ENCODE measurements at regions not wholly inside any gene's neighbourhood (a gene's known extent, or its start where the extent isn't known, plus 50 kb on each side); places are given as distances from the start of the nearest gene placed in this dataset.

DNA sequence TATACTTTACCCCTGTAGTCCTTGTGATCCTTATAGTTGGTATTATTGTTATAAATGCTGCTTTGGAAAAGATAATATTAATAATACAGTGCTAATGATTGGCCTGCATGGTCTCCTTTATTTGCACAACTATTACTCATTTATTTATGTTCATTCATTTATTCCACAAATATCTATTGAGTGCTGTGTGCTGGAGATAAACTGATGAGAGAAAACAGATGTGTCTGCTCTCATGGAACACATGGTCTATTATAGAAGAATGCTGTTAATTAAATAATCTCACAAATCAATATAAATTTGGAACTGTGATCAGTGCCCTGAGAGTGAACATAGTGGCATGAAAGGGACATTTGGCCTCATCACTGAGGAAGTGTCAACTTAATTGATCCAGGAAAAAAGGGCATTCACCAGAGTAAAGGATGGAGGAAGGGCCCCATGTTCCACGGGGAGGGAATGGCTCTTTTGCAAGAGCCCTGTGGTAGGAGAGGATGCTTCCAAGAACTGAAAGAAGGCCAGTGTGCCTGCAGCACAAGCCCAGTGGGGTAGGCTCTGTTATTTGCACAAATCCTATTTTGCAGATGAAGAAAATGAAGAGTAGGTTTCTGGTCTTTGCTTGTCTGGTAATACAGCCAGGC lies 91.5 kb upstream of the STK39 start:
- no peak for DNase-seq (ENCODE audit: low read depth in 1 of 2, low spot score in 1 of 2)

DNA sequence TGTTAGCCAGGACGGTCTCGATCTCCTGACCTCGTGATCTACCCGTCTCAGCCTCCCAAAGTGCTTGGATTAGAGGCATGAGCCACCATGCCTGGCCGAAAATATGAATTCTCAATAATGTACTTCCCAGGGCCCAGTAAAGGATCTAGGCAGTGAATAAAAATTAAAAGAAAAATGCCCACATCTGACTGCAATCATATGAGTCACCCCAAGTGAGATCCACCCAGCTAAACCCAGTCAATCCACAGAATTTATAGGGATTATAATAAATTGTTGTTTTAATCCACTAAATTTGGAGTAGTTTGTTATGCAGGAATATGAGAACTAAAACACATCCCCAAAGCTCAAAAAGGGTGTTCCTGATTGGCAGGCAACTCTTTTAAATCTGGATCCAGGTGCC lies 93.5 kb upstream of the STK39 start:
- no peak for DNase-seq (ENCODE audit: low read depth in 1 of 2, low spot score in 1 of 2)

DNA sequence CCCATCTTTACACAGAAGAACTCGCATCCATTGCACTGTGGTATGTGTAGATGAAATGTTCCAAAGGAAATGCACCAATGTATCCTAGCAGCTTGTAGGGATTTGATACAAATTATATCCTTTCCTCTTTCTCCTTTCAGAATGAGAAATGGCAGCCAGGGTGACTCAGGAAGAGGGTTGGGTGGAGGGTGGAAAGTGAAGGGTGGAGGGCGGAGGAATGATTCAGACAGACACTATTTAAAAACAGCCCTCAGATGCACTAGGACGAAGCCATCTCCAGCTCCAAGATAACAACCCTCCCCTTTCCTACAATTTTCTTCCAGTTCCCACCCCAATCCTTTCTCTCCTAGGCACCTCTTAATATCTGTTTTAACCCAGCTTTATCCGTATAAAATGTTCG lies 96.2 kb upstream of the STK39 start:
- DNase-seq (ENCODE audit: low read depth in 1 of 2, low spot score in 1 of 2), result no peak

DNA sequence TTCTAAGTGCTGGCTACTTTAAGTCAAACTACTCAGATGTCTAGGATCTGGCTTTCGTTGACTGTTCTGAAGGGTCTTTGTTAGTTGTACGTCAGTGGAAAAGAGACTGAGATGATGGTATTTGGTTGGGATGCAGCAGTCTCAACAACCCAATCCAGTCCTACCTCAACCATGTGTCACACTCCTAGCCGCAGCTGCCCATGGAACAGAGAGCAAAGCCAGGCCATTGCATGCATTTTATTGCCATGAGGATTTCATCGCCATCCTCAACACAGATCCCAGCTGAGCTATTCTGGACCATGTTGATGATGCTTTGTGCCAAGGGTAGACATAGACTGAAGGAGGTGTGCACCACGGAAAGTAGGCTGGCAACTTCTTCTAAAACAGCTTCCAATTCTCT lies 97.3 kb upstream of the STK39 start:
- no peak for DNase-seq (ENCODE audit: low read depth in 1 of 2, low spot score in 1 of 2)

DNA sequence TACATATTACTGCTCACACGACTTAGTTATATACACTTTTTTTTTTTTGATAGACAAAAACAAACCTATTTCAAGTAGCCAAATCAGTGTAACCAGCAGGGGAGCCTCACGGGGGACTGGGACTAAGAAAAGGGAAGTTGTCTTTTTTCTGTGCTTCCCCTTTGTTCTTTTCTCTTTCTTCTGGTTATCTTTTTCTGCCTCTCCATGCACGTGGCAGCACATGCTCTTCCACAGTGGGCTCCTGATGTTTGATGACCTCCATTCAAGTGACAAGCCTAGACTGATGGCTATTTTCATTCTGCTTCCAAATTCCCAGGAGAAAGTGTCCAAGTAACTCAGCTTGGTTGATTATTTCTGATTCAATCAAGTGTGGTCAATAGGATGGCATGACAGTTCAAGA lies 98.2 kb upstream of the STK39 start:
- DNase-seq (ENCODE audit: low read depth in 1 of 2, low spot score in 1 of 2), result no peak

DNA sequence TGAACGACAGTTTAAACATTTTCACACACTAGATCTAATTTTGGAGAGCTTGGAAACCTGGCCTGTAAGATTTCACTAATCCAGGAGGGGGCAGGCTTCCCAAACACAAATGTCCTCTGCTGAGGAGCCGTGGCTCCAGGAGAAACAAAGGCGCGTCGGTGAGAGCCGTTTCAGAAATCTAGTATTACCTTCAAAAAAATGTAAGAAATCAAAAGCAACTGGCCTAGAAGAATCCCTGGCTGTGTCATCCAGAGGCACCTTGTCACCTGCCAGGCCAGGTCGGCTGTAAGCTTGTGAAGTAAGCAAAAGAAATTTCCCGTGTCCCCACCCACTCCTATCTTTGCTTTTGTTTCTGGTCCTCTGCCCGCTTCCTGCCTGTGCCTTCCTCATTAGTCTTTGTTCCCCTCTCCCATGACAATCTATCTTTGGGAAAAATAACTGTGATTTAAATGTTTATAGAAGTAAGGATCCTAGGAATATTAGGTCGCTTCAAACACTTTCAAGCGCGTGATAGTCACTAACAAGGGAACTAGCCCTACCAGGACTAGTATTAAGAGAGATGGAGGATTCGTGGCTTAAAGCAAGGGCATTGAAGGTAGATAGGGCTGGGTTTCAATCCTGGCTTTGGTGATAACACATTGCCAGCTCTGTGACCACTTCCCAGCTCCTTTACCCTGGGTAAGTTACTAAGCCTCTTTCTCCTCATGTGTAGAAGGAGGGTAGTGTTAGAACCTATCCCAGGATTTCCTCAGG lies 99.5 kb upstream of the STK39 start:
- DNase-seq (ENCODE audit: low read depth in 1 of 2, low spot score in 1 of 2), result peak; percentile 17 to 30

DNA sequence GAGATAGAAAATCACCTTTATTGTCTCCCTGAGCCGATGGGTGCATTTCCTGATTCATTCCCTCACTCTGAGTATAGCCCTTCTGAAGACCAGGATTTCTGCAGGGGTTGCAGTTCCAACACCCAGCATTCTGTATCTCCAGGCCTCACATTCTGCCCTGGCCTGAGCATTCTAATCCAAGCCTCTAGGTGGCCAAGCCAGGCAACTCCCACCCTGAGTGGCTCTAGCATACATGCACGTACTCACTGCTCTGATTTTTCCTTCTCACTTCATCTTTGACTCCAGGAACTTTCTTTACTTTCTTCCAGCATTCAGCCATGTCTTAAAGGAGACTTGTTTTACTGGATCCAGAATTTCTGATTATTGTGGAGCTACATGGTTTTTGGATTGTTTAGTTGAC lies 100.7 kb upstream of the STK39 start:
- DNase-seq (ENCODE audit: low read depth in 1 of 2, low spot score in 1 of 2), result no peak

DNA sequence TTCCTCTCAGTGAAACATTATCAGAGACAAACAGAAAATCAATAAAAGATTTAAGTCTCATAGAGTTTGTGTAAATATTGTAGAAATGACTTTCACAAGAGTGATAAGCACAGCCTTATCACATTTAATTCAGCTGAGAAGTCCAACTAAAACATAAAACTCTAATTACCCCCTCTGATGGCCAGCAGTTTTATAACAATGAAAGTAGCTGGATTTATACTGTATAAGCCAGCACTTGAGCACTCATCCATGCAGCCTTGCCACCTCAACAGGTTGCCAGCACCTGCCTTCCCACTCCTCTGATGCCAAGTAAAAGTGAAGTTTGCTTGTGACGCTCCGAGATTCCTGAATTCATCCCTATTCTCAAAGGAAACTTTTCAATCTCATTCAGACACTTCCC lies 103.0 kb upstream of the STK39 start:
- DNase-seq (ENCODE audit: low read depth in 1 of 2, low spot score in 1 of 2), result no peak

DNA sequence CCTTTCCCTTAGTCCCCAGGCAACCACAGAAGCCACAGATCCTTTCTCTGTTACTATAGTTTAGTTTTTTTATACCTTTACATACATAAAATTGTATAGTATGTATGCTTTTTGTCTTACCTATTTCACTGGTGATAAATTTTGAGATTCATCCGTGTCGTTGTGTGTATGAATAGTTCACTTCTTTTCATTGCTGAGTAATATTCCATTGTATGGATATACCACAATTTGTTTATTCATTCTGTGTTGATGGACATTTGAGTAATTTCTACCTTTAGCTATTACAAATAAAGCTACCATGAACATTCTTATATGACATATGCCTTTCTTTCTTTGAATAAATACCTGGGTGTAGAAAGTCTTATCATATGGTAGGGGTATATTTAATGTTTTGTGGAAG lies 102.8 kb upstream of the CERS6 start:
- no peak for DNase-seq (ENCODE audit: low read depth in 1 of 2, low spot score in 1 of 2)

DNA sequence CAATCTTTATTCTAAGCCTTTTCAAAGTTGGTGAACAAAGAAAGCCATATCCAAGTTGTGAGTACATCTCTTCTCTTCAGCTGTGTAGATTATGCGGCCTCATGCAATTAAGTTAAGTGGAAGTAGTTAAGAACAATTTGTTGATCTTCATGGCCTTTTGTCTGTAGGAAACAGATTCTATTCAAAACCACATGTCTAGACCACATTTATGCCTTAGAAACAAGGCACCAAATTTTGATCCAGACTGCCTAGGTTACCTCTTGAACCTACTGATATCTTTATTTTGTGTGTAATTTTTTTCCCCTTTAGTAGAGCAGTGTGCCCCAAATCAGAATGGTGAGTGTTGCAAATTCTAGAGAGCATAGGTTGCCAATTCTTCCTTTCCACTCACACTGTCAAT lies 101.6 kb upstream of the CERS6 start:
- no peak for DNase-seq (ENCODE audit: low read depth in 1 of 2, low spot score in 1 of 2)

DNA sequence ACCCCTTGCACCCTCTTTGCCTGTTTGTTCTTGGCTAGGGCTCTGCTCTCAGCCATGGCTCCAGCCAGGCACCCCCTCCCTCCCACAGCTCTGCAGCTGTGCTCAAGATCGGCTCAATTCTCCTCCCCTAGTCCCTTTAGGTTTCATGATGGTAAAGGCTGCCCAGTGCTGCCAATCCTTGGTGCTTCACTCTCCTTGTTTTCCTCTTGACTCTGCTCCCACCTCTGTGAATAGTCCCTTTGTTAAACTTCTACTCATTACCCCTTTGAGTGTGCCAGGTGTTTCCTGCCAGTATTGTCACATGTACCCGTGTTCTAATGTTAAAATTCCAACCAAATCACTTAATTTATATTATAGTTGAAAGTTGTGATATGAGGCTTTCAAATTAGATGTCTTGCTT lies 101.0 kb upstream of the CERS6 start:
- DNase-seq (ENCODE audit: low read depth in 1 of 2, low spot score in 1 of 2), result no peak

DNA sequence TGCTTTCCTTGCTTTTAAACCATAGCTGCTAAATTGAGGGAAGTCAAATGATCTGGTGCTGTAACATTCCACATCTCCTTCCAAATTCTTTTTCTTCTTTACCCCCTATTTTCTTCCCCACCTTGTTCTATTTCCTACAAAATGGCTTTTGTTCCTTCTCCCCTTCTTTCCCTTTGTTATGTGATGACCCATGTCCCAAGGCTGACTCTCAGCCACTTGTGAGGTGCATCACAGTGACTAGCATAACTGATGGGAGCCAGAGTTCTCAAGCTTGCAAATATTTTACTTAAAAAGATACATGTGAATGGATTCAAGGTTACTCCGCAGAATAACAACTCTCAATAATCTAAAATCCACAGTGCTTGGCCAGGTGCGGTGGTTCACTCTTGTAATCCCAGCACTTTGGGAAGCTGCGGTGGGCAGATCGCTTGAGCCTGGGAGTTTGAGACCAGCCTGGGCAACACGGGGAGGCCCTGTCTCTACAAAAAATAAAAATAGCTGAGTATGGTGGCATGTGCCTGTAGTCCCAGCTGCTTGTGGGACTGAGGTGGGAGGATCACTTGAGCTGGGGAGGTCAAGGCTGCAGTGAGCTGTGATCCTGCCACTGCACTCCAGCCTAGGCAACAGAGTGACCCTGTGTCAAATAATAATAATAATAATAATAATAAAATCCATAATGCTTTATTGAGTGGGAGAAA lies 100.1 kb upstream of the CERS6 start:
- DNase-seq (ENCODE audit: low read depth in 1 of 2, low spot score in 1 of 2), result no peak

DNA sequence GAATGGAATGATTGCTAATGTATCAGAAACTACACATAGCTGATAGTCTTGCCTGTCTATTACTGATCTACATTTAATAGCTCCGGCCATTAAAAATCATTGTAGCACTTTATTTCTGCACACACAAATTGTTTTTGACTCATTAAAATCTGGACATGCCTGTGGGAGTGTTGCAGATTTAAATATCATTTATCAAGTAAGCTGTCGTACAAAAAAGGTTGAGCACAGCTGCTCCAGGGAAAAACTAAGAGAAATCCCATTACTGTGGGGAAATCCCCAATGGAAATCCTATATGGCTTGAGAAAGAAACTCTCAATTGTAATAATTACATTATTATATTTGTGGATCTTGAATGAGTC lies 99.6 kb upstream of the CERS6 start:
- DNase-seq (ENCODE audit: low read depth in 1 of 2, low spot score in 1 of 2), result no peak

DNA sequence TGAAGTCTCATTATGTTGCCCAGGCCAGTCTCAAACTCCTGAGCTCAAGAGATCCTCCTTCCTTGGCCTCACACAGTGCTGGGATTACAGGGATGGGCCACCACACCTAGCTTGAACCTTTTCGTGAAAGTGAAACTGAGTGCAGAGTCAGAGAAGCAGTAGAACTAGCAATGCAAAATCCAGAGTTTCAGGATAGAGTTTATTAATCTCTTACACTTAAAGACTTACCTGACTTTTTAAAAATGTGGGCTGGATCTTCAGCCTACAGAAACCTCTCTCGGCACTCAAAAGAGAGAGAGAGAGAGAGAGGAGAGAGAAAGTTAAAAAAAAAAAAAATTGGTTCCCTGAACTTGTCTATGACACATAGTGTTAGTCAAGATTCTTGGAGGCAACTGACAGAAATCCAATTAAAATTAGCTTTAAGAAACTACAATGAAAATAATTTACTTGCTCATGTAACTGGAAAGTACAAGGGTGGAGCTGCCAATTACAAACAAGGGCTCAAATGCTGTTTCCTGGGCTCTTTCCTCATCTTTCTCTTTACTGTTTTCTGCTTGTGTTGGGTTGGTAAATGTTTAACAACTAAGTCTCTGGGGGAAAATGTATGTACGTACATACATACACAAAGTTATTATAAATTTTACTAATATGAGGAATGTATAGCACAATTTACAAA lies 98.1 kb upstream of the CERS6 start:
- DNase-seq (ENCODE audit: low read depth in 1 of 2, low spot score in 1 of 2), result no peak

DNA sequence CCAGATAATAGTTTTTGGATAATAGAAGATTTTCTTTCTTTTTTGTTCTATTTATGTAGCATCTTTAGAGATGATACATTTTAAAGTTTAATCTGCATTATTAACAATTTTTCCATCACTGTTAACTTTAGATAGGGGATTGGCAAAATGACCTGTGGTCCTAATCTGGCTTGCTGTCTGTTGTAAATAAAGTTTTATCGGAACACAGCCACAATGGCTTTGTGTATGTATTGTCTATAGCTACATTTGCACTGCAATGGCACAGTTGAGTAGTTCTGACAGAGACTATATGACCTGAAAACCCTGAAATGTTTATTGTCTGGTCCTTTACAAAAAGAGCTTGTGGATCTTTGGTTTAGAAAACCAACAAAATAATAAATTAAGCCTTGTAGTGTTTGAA lies 97.0 kb upstream of the CERS6 start:
- no peak for DNase-seq (ENCODE audit: low read depth in 1 of 2, low spot score in 1 of 2)

DNA sequence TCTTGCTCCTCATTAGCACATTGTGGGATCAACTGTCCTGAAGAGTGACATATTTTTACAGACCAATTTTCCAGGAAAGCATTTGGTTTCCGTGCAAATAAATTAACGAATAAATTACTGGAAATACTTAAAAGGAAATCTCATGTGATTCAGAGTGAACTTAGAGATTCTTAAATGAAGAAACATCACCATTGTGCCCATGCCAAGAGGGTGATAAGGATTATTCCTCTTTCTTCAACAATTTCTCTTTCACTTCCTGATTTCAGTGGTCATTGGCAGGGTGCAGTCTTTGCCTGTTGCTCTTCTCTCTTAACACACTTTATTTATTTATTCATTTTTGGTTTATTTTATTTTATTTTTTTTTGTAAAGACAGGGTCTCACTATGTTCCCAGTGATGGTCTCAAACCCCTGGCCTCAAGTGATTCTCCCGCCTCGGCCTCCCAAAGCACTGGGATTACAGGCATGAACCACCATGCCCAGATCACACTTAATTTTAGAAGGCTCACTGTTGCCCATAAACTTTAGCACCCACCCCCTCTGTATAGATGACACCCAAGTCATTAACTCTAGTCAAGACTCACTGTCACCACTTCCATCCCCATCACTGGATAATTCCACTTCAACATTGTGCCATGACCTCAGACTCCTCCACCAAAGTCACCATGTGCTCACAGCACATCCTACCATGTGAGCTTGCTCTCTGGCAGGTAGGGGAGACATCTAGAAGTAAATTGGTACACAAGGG lies 92.6 kb upstream of the CERS6 start:
- DNase-seq (ENCODE audit: low read depth in 1 of 2, low spot score in 1 of 2), result no peak

DNA sequence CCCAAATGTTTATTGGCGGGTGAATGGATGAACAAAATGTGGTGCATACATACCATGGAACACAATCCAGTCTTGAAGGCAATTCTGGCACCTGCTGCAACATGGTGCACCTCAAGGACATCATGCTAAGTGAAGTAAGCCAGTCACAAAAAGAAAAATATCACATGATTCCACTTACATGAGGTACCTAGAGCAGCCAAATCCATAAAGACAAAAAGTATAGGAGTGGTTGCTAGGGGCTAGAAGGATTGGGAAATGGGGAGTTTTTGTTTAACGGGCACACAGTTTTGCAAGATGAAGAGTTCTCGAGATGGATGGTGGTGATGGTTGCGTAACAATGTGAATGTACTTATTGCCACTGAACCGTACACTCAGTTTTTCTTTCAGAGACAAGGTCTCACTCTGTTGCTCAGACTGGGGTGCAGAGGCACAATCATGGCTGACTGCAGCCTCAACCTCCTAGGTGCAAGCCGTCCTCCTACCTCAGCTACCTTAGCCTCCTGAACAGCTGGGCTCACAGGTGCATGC lies 90.9 kb upstream of the CERS6 start:
- DNase-seq (ENCODE audit: low read depth in 1 of 2, low spot score in 1 of 2), result no peak

DNA sequence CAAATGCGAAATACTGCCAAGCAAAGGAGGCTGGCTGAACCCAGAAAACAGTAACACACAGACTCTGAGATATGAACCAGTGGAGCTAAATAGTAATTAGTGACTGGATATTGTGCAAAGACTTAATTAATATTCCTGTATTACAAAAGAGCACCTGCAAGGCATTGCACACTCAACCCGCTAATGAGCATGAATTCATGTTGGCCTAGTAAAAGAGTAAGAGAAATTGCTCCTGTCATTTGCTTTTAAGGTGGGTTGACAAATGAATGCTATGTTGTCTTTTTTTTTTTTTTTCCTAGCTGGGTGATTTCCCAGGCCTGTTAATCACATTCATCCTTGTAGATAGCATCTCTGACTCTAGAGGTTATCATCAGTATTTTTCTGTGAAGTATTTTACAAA lies 87.0 kb upstream of the CERS6 start:
- DNase-seq (ENCODE audit: low read depth in 1 of 2, low spot score in 1 of 2), result no peak

DNA sequence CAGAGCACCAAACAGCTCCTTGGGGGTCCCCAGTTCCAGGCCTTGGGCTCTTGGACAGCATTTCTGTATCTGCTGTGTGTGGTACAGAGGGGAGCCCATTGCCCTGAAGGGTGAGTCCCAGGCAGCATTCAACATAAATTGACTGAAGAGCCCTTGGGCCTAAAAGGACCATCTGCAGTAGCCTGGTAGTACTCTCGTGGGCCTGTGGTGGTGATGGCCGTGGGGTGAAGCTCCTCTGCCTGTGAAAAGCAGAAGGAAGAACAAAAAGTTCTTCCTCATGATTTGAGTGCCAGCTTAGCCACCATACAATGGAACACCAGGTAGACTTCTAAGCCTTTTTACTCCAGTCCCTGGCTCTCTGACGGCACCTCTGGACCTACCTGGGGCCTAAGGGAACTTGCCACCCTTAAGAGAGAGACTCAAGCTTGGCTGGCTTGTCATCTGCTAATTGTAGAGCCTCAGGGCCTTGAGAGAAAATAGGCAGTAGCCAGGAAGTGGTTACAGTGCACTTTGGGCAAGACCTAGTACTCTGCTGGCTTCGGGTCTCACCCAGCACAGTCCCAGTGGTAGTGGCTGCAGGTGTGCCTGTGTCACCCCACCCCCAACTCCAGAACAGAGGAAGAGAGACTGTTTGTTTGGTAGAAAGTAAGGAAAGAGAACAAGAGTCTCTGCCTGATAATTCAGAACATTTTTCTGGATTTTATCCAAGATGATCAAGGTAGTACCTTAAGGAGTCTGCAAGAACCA lies 84.6 kb upstream of the CERS6 start:
- DNase-seq (ENCODE audit: low read depth in 1 of 2, low spot score in 1 of 2), result no peak

DNA sequence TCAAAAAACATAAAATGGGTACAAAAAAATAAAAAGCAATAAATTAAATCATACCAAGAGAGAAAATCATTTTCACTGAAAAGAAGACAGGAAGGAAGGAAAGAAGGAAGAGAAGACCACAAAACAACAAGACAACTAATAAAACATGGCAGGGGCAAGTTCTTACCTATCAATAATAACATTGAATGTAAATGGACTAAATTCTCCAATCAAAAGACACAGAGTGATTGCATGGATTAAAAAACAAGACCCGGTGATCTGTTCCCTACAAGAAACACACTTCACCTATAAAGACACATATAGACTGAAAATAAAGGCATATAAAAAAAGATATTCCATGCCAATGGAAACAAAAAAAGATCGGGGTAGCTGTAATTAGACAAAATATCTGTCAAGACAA lies 82.6 kb upstream of the CERS6 start:
- no peak for DNase-seq (ENCODE audit: low read depth in 1 of 2, low spot score in 1 of 2)
